ACHN (cell line): ENCODE measurements at regions not wholly inside any gene's neighbourhood (a gene's known extent, or its start where the extent isn't known, plus 50 kb on each side); places are given as distances from the start of the nearest gene placed in this dataset.

Experiments
- DNase-seq: peaks from one replicate; pipeline ENCODE4 v3.0.0-alpha.2; 2015
- in situ Hi-C: cut with HindIII; loops from 2 replicates; pipeline ENCODE4 v1.10.0; 2017; ENCODE audit warnings: low sequenced_read_pairs, low pct_ligation_motif_present, low pct_unique_long_range_greater_than_20kb

DNA sequence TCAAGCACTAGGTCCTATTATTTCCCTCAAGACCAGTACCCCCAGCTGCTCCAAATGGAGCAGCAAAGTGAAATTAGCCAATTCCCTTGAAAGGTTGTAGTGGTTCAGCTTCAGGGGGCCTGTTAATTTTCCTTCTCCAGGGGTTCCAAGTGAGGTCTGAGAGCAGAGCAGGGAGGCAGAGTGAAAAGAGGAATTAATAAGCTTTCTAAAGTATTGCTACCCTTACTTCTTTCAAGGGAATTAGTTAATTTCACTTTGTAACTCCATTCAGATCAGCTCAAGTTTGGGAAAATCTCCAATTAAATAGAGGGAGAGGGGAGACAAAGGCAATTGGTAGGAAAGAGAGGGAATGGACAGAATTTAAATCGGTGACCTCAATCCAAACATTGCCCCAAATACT is 78.7 kb upstream of the SLC7A11 start:
- no peak for DNase-seq
- in situ Hi-C loops = no loop called here

- no peak for DNase-seq
- in situ Hi-C loops = no loop called here
These were observed 77.9 kb upstream of the SLC7A11 start for GRCh38 chr4:138320030-138320429.

DNA sequence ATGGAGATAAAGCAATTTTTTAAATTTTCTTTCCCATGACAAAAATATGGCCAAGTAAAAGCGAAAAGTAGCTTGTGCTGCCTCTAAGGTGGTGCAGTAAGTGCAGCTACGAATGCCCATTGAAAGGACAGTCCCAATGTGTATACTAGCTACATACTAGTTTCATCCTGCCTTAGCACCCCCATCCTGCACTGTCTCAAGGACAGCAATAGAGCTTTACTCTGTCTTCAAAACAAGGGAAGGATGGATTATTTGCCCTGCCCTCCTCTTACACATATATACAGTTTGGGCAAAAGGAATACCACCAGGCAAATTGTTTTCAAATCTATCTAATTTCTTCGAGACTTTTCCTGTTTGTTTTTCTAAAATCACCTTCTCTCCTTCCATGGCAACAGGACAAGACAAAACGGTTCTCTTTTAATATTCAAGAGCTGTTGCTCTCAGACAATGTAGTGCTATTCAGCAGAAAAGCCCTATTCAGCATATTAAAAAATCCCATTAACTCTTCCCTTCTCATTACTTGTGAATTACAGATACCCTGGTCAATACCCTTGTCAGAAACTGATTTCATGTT is 75.1 kb upstream of the SLC7A11 start:
- DNase-seq = no peak
- in situ Hi-C loops = no loop called here

DNA sequence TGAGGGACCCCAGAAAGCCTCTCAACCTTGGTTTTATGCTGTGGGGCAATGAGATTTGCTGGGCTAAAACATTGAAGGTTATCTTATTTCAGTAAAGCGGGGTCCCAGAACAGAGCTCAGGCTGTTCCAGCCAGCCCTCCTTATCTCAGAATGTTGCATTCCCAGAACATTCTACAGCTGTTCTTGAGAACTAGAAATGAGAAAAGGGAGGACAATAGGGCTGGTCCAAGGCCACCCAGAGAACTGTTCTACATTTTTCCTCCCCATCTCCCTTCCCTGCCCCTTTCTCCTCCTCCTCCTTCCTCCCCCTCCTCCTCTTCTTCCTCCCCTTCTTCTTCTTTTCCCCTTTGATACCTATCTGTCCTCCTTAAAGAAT is 70.4 kb upstream of the SLC7A11 start:
- in situ Hi-C loops = no loop called here
- DNase-seq = no peak

- in situ Hi-C loops = no loop called here
- no peak for DNase-seq
These were observed 69.8 kb upstream of the SLC7A11 start for GRCh38 chr4:138311771-138312535.

DNA sequence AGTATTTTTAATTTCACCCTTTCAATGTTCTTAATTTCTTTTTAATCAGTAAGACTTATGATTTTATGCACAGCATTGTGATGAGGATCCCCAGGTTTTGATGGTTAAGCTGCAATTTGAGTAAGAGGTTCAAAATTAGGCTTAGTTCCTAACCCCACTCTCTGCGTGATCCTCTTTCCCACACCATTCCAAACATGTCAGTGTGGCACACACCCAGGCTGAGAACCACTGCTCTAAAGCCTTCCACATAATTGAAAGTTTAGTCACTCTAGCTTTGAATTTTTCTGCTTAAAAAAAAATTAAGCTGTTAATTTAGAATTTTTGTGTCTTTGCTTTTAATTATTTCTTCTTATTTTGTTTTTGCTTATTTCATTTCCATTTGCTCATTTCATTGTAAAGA is 68.8 kb upstream of the SLC7A11 start:
- no peak for DNase-seq
- in situ Hi-C loops = no loop called here

DNA sequence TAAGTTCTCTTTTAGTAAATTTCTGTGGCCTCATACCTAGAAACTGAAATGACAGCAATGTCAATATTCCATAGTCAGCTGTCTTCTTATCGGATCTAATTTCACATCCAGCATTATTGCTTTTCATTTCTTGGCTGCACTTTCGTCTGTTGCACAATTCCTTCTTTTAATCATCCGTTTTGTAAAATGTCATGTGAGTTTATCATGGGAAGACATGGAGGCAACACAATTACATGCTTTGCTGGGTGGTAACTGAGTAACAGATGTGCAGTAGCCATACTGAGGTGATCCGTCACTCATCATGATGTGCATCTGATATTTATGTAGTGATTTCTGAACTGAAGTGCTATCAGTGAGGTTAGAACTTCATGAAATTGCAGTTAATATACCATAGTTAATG is 68.3 kb upstream of the SLC7A11 start:
- DNase-seq = no peak
- in situ Hi-C loops = no loop called here

DNA sequence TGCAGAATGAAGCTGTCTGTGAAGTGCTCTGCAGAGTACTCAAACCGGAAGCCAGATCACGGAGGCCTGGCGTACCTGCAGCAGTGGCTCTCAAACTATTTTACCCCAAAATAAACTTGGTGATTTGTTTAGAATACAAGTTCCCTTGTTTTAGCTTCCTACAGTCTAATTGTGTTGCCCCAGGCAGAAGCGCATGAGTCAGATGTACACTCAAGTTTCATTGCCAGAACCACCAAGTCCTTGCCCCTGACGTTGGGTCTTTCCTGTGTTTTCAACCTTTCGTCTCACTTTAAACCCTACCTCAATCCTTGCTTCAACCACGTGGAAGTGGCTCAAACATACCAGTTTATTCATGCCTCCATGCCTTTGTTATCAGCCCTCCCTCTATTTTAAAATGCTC is 66.2 kb upstream of the SLC7A11 start:
- no peak for DNase-seq
- in situ Hi-C loops = no loop called here

- no peak for DNase-seq
- in situ Hi-C loops = no loop called here
These were observed 65.2 kb upstream of the SLC7A11 start for GRCh38 chr4:138307319-138307718.

GRCh38 chr4:138305050-138305449 is 62.9 kb upstream of the SLC7A11 start:
- no peak for DNase-seq
- in situ Hi-C loops = no loop called here

DNA sequence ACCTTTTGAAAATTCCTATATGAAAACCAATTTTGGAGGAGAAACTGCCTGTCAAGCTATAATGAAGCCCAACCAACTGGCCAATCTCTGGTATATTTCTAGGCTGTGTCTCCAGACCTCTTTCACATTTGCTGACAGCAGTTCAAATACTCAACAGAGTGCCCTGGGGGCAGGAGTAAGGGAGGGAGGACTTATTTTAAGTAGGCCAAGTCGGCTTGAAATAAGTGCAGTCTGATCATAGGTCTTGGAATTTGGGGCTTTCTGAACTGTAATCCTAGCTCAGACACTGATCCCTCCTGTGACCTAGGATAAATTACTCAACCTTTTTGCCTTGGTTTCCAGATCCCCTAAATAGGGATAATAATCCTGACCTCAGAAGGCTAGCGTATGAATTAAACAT is 59.4 kb upstream of the SLC7A11 start:
- no peak for DNase-seq
- in situ Hi-C loops = no loop called here

DNA sequence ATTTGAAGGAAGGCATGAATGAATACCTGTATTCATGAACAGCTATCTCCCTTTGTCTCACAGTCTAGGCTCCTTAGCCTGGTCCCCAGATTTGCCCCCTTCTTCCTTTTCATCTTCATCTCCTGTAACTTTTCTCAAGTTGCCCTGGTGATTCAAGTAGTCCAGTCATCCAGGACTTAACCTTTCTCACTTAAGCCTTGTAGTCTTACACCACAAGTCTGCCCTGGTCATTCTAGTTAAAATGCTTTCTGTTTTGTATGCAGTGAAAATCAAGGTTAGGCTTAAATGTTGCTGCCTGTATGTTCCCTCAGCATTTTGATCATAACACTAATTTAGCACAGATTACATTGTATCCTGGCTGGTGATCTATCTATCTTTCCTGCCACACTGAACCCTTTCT is 58.5 kb upstream of the SLC7A11 start:
- in situ Hi-C loops = no loop called here
- no peak for DNase-seq

- in situ Hi-C loops = no loop called here
- no peak for DNase-seq
These were observed 57.7 kb upstream of the SLC7A11 start for GRCh38 chr4:138299881-138300280.

DNA sequence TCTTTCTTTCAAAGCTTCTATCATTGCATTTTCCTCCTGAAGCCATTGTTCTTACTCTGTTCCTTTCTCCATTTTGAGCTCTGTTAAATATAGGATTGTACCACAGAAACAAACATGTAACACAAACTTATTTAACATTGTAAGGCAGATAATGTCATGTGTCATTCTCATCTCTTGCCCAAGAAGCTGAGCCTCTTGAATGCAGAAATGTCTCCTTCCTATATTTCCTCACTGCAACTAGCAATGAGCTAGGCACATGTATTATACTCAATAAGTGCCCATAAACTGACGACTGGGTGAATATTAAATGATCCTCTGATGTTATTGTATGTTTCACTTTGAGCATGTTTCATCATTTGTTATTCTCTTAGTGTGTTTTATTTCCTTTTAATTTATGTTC is 56.7 kb upstream of the SLC7A11 start:
- in situ Hi-C loops = no loop called here
- no peak for DNase-seq

DNA sequence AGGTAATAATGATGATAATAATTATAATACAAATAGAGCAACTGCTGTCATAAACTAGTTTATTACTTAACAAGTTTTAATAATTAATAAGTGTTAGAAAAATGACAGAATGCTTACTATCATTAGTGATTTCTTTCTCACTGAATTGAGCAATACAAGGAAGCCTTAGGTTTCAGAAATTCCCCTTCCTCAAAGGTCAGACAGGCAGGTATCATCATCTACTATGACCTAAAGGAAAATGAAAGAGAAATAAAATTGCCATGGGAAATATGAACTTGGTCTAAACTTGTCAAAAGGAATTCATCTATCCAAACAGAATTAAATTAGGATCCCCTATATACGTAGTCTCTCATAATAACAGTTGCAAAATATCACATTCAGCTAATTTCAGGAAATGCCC is 56.3 kb upstream of the SLC7A11 start:
- in situ Hi-C loops = no loop called here
- DNase-seq = no peak

DNA sequence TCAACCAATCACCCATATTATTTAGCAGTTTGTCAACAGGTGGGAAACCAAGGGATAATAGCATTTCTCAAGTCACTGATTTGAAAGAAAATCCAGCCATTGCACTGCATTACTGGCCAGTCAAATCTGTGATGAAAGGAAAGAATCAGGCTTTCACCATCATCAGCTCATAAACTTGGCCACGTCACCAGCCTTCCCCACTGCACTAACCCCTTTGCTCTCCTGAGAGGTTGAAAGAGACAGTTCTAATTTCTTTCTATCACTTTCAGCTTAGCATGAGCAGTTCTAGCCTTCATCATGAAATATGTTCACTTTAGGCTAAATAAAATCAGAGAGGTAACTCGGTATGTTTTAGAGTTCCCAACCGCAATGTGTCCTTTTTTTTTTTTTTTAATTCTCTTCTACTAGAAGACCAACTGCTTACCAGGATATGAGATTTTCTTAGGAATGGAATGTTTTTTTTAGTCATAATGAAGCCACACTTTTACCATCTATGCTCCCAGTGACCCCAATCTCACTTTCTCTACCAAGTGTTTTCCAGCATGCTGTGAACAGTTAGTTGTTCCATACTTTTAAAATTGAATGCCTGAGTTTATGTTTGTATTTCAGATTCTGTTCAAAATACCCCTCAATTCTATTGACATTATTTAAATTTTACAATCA is 55.7 kb upstream of the SLC7A11 start:
- DNase-seq = no peak

DNA sequence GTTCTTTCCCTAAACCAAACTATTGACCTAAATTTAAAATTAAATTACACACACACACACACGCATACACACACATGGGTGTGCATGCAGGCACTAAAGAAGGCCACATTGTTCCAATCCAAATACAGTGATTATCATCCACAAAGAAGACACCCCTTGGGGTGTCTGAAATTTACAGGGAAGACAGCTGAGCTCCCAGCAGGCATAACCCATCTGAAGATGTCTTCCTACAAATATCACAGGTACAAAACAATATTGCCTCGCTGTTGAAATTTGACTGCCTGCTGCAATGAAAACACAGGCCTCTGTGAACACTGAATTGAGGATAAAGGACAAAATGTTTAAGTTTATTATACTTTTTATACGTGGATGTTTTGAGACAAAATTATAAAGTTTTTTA is 50.2 kb upstream of the SLC7A11 start:
- in situ Hi-C loops = no loop called here
- DNase-seq = no peak

More for the DNA sequence above, 55.7 kb upstream of the SLC7A11 start:
- in situ Hi-C loops = no loop called here
